ENCODE measurements at regions not wholly inside any gene's neighbourhood (a gene's known extent, or its start where the extent isn't known, plus 50 kb on each side); places are given as distances from the start of the nearest gene placed in this dataset.

GRCh38 chrX:144840616-144841015, 406.7 kb upstream of the SPANXN1 start:
- no peak for TF ChIP-seq CTCF (IDR thresholded peaks at IDR 0.05)
- no peak for TF ChIP-seq POLR2A (IDR thresholded peaks at IDR 0.05)
- TF ChIP-seq EP300 (IDR thresholded peaks at IDR 0.05) = no peak

Measured in ovary (tissue), 3 donors.